Neuronal stem cell (in vitro differentiated cells): ENCODE measurements at regions not wholly inside any gene's neighbourhood (a gene's known extent, or its start where the extent isn't known, plus 50 kb on each side); places are given as distances from the start of the nearest gene placed in this dataset.

Experiments used
- DNase-seq: peaks from one replicate; pipeline ENCODE4 v3.0.0-alpha.2; 2013; ENCODE audit warnings: low spot score
- H2AFZ ChIP-seq: one replicate; pipeline ENCODE4 v1.6.1; 2013; ENCODE audit warnings: mild to moderate bottlenecking, low read length, inconsistent platforms
- H2AK5ac ChIP-seq: 2 replicates; pipeline ENCODE4 v1.6.1; 2013; ENCODE audit warnings: low read depth, mild to moderate bottlenecking, inconsistent platforms, low read length, moderate library complexity, mixed read lengths
- H2BK120ac ChIP-seq: 2 replicates; pipeline ENCODE4 v1.6.1; 2013; ENCODE audit warnings: low read depth, mild to moderate bottlenecking, inconsistent platforms, low read length, moderate library complexity, mixed read lengths
- H2BK12ac ChIP-seq: one replicate; pipeline ENCODE4 v1.6.1; 2013; ENCODE audit warnings: low read length, inconsistent platforms
- H2BK15ac ChIP-seq: 2 replicates; pipeline ENCODE4 v1.6.1; 2013; ENCODE audit warnings: mild to moderate bottlenecking, low read length, inconsistent platforms, mixed read lengths
- H2BK5ac ChIP-seq: one replicate; pipeline ENCODE4 v1.6.1; 2013; ENCODE audit warnings: inconsistent platforms, mild to moderate bottlenecking, low read length, moderate library complexity
- H3K14ac ChIP-seq: one replicate; pipeline ENCODE4 v1.6.1; 2013; ENCODE audit warnings: low read length, inconsistent platforms
- H3K18ac ChIP-seq: 2 replicates; pipeline ENCODE4 v1.6.1; 2013; ENCODE audit warnings: low read length, inconsistent platforms
- H3K23ac ChIP-seq: 2 replicates; pipeline ENCODE4 v1.6.1; 2013; ENCODE audit warnings: low read depth, mild to moderate bottlenecking, mixed read lengths, low read length, inconsistent platforms; ENCODE audit not compliant: poor library complexity
- H3K27ac ChIP-seq: replicated peaks from 3 replicates; pipeline ENCODE4 v1.5.1; 2013; ENCODE audit warnings: low read length, inconsistent platforms
- H3K27me3 ChIP-seq, 3 experiments: 2 replicates each; pipeline ENCODE4 v1.6.1; 2013; ENCODE audit warnings: low read length in 3 of 3, mild to moderate bottlenecking in 2 of 3, inconsistent platforms in 1 of 3, low read depth in 1 of 3, mixed read lengths in 1 of 3, moderate library complexity in 1 of 3; ENCODE audit not compliant: control insufficient read depth in 3 of 3, insufficient read depth in 3 of 3
- H3K36me3 ChIP-seq, 2 donors: replicated peaks in 1 of 2; 2 replicates each; pipeline ENCODE4 v1.6.1; 2013; ENCODE audit warnings: low read length in 2 of 2; ENCODE audit not compliant: control insufficient read depth in 2 of 2, insufficient read depth in 2 of 2
- H3K4ac ChIP-seq: 2 replicates; pipeline ENCODE4 v1.6.1; 2013; ENCODE audit warnings: inconsistent platforms, mild to moderate bottlenecking, low read length, moderate library complexity
- H3K4me1 ChIP-seq, 2 donors: 1 replicate in 1 of 2; 2 replicates in 1 of 2; pipeline ENCODE4 v1.6.1; 2013; ENCODE audit warnings: low read length in 2 of 2, low read depth in 1 of 2; ENCODE audit not compliant: control insufficient read depth in 2 of 2, insufficient read depth in 1 of 2
- H3K4me2 ChIP-seq: one replicate; pipeline ENCODE4 v1.6.1; 2013; ENCODE audit warnings: mild to moderate bottlenecking, low read length, inconsistent platforms; ENCODE audit not compliant: insufficient read depth, poor library complexity, severe bottlenecking
- H3K4me3 ChIP-seq, 2 donors: 2 replicates each; pipeline ENCODE4 v1.5.1; 2013; ENCODE audit warnings: low read length in 2 of 2, mild to moderate bottlenecking in 2 of 2, inconsistent platforms in 1 of 2, moderate library complexity in 1 of 2
- H3K79me1 ChIP-seq: one replicate; pipeline ENCODE4 v1.6.1; 2013; ENCODE audit warnings: low read depth, mild to moderate bottlenecking, inconsistent platforms, low read length, moderate library complexity
- H3K9ac ChIP-seq: one replicate; pipeline ENCODE4 v1.6.1; 2013; ENCODE audit warnings: mild to moderate bottlenecking, low read depth, low read length, inconsistent platforms; ENCODE audit not compliant: poor library complexity
- H3K9me3 ChIP-seq, 2 donors: replicated peaks in 1 of 2; 2 replicates each; pipeline versions ENCODE3 to v1.6.1; 2013; ENCODE audit warnings: low read length in 2 of 2, mild to moderate bottlenecking in 2 of 2, inconsistent platforms in 1 of 2, low read depth in 1 of 2, mixed read lengths in 1 of 2, moderate library complexity in 1 of 2; ENCODE audit not compliant: control insufficient read depth in 2 of 2, insufficient read depth in 1 of 2
- H4K8ac ChIP-seq: one replicate; pipeline ENCODE4 v1.6.1; 2013; ENCODE audit warnings: low read depth, mild to moderate bottlenecking, inconsistent platforms, low read length, moderate library complexity
- H4K91ac ChIP-seq: one replicate; pipeline ENCODE4 v1.6.1; 2013; ENCODE audit warnings: low read length, low read depth, mild to moderate bottlenecking, inconsistent platforms; ENCODE audit not compliant: poor library complexity
- WGBS, 2 donors: extraction: QIAGEN DNeasy Blood & Tissue Kit; methylation state at CpG; one replicate each; pipeline ENCODE4 v1.1.7; 2013; ENCODE audit warnings: missing lambda C conversion rate in 2 of 2, mixed read lengths in 1 of 2; ENCODE audit not compliant: insufficient read length in 2 of 2, insufficient replicate concordance in 1 of 2; ENCODE audit errors: extremely low coverage in 2 of 2; 5-methylcytosine and 5-hydroxymethylcytosine counted together

- H2BK12ac ChIP-seq = no peak overlapping the region
- no peak for DNase-seq
- H3K14ac ChIP-seq = no peak overlapping the region
- no peak overlapping the region for H3K18ac ChIP-seq
- H3K79me1 ChIP-seq = no peaks in the 10 kb centered on the region
- no peak overlapping the region for H3K4me3 ChIP-seq
- H3K4me1 ChIP-seq = no peaks in the 10 kb centered on the region
- no peak overlapping the region for H4K91ac ChIP-seq
- no peak overlapping the region for H2AFZ ChIP-seq
- no CpG with 5 or more reads among the region's 5 CpGs for WGBS, 2 donors
- H3K9me3 ChIP-seq = no peaks in the 10 kb centered on the region
- H3K36me3 ChIP-seq = no peaks in the 10 kb centered on the region
- H2BK5ac ChIP-seq = no peak overlapping the region
- H3K4me2 ChIP-seq = no peak overlapping the region
- H2BK120ac ChIP-seq = no peak overlapping the region
- no peak overlapping the region for H3K27ac ChIP-seq
- no peak overlapping the region for H3K23ac ChIP-seq
- no peak overlapping the region for H2BK15ac ChIP-seq
- no peak overlapping the region for H2AK5ac ChIP-seq
- no peak overlapping the region for H3K9ac ChIP-seq
- H3K27me3 ChIP-seq = peaks cover 0 to 7% (median 0%) of the 10 kb centered on the region in 3 experiments
- no peak overlapping the region for H4K8ac ChIP-seq
- no peak overlapping the region for H3K4ac ChIP-seq
These were observed 84.6 kb upstream of the BCL2L14 start for GRCh38 chr12:11986165-11986564.

DNA sequence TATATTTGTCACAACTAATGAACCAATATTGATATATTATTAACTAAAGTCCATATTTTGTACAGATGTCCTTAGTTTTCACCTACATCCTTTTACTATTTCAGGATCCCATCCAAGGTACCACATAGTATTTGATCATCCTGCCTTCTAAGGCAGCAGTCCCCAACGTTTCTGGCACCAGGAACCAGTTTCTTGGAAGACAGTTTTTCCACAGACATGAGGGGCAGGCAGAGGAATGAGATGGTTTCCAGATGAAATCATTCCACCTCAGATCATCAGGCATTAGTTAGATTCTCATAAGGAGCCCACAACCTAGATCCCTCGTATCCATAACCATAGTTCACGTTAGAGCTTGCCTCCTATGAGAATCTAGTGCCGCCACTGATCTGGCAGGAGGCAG is 82.8 kb upstream of the BCL2L14 start:
- Histone ChIP-seq H2AFZ (no peak overlapping the region), H4K8ac (no peak overlapping the region), H2BK15ac (no peak overlapping the region), H4K91ac (no peak overlapping the region), H3K4ac (no peak overlapping the region), H2BK5ac (no peak overlapping the region), H3K4me1 (no peaks in the 10 kb centered on the region), H3K9me3 (no peaks in the 10 kb centered on the region), H3K18ac (no peak overlapping the region), H3K9ac (no peak overlapping the region), H3K4me3 (no peak overlapping the region), H3K27me3 (peaks cover 0 to 6% (median 0%) of the 10 kb centered on the region in 3 experiments), H3K36me3 (no peaks in the 10 kb centered on the region), H3K27ac (no peak overlapping the region), H2BK120ac (no peak overlapping the region), H2BK12ac (no peak overlapping the region), H3K79me1 (no peaks in the 10 kb centered on the region), H2AK5ac (no peak overlapping the region), H3K14ac (no peak overlapping the region), H3K4me2 (no peak overlapping the region), H3K23ac (no peak overlapping the region)
- no CpG with 5 or more reads among the region's 4 CpGs for WGBS, 2 donors
- DNase-seq = no peak

DNA sequence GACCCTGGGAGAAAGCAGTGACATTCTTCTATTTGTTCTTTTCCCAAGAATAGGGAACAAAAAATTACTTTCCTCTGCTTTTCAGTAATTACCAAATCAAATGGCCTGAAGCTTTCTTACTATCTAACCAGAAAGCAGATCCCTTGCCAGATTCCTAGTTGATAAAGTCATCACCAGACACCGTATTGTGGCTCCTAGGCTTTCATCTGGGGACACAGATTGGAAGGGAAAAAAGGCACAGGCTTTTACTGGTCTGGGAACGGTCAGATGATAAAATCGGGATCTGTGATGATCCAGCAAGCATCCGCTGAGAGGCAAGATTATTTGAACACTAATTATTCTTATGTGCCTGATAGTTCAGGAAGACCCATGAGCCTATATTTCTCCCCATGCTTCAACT is 79.1 kb upstream of the BCL2L14 start:
- H3K4me1 ChIP-seq = no peaks in the 10 kb centered on the region
- H2AFZ ChIP-seq = no peak overlapping the region
- WGBS, 2 donors = no CpG with 5 or more reads among the region's 4 CpGs
- H3K27me3 ChIP-seq = no peaks in the 10 kb centered on the region
- H3K4me2 ChIP-seq = no peak overlapping the region
- H2AK5ac ChIP-seq = no peak overlapping the region
- H3K14ac ChIP-seq = no peak overlapping the region
- H3K23ac ChIP-seq = no peak overlapping the region
- no peak overlapping the region for H2BK120ac ChIP-seq
- H3K9me3 ChIP-seq = no peaks in the 10 kb centered on the region
- DNase-seq = no peak
- H4K91ac ChIP-seq = no peak overlapping the region
- H3K27ac ChIP-seq = no peak overlapping the region
- no peak overlapping the region for H4K8ac ChIP-seq
- H2BK5ac ChIP-seq = no peak overlapping the region
- no peaks in the 10 kb centered on the region for H3K36me3 ChIP-seq
- no peak overlapping the region for H3K9ac ChIP-seq
- H2BK12ac ChIP-seq = no peak overlapping the region
- H3K18ac ChIP-seq = no peak overlapping the region
- no peak overlapping the region for H3K4me3 ChIP-seq
- no peak overlapping the region for H3K4ac ChIP-seq
- H3K79me1 ChIP-seq = no peaks in the 10 kb centered on the region
- no peak overlapping the region for H2BK15ac ChIP-seq

DNA sequence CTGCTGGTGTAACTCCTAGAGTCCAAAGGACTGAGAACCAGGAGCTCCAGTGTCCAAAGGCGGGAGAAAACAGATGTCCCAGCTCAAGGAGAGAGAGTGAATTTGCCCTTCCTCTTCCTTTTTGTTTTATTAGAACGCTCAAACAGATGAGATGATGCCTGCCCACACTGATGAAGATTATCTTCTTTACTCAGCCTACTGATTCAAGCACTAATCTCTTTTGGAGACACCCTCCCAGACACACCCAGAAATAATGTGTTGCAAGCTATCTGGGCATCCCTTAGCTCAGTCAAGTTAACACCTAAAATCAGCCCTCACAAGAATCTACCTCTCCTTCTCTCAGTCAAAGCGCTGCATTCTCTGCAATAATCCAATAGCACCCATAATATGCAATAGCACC is 78.2 kb upstream of the BCL2L14 start:
- no peak overlapping the region for H3K27ac ChIP-seq
- no peak overlapping the region for H2BK5ac ChIP-seq
- no peaks in the 10 kb centered on the region for H3K9me3 ChIP-seq
- WGBS, 2 donors = no CpG with 5 or more reads among the region's 3 CpGs
- H3K36me3 ChIP-seq = no peaks in the 10 kb centered on the region
- H3K4me1 ChIP-seq = no peaks in the 10 kb centered on the region
- no peak overlapping the region for H3K4me2 ChIP-seq
- no peak overlapping the region for H3K18ac ChIP-seq
- no peak overlapping the region for H4K91ac ChIP-seq
- DNase-seq = no peak
- no peak overlapping the region for H2AK5ac ChIP-seq
- H3K79me1 ChIP-seq = no peaks in the 10 kb centered on the region
- H3K23ac ChIP-seq = no peak overlapping the region
- no peak overlapping the region for H3K9ac ChIP-seq
- no peak overlapping the region for H3K4ac ChIP-seq
- no peak overlapping the region for H2BK120ac ChIP-seq
- no peak overlapping the region for H3K4me3 ChIP-seq
- H2AFZ ChIP-seq = no peak overlapping the region
- no peak overlapping the region for H4K8ac ChIP-seq
- H2BK15ac ChIP-seq = no peak overlapping the region
- H3K27me3 ChIP-seq = no peaks in the 10 kb centered on the region
- H2BK12ac ChIP-seq = no peak overlapping the region
- H3K14ac ChIP-seq = no peak overlapping the region
